ENCODE measurements at regions not wholly inside any gene's neighbourhood (a gene's known extent, or its start where the extent isn't known, plus 50 kb on each side); places are given as distances from the start of the nearest gene placed in this dataset.
"Not testable (repeated sequence)": the region's sequence is repeated elsewhere in the genome, so short reads cannot be mapped to it uniquely, and the experiment has no call there.

DNA sequence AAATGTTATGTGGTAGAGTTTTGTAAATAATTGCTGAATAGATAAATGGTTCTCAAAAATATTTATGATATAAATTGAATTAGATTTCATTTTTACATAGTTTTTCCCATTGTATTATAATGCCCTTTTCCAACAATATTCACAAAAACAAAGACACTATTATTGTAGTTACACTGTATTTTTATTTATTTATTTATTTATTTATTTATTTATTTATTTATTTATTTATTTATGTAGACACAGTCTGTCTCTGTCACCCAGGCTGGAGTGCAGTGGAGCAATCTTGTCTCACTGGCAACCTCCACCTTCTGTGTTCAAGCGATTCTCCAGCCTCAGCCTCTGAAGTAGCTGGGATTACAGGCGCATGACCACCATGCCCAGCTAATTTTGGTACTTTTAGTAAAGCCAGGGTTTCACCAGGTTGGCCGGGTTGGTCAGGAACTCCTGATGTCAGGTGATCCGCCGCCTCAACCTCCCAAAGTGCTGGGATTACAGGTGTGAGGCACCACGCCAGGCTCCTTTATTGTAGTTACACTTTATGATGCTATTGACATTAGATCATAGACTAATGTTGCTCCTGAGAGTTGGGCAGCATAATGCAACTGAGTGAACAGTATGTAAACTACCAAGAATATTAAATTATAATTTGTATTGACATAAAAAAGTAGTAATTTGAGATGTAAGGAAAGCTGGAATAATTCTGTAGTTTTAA lies 1430.0 kb upstream of the PRMT6 start:
- Histone ChIP-seq H3K27me3 (ENCODE audit: insufficient read depth, low read length, poor library complexity) (no peaks in the 10 kb centered on the region), H3K9me3 (ENCODE audit: insufficient read depth, low read length, severe bottlenecking) (no peaks in the 10 kb centered on the region), H3K27ac (ENCODE audit: low read length) (no peak overlapping the region), H3K36me3 (ENCODE audit: insufficient read depth, low read length) (no peaks in the 10 kb centered on the region), H3K4me2 (ENCODE audit: insufficient read depth, low read length) (no peak overlapping the region), H2AFZ (ENCODE audit: low read depth, low read length) (no peak overlapping the region), H4K20me1 (ENCODE audit: insufficient read depth, low read length) (no peaks in the 10 kb centered on the region), H3K79me2 (ENCODE audit: insufficient read depth, low read length) (no peaks in the 10 kb centered on the region), H3K4me1 (ENCODE audit: insufficient read depth, low read length) (no peaks in the 10 kb centered on the region), H3K4me3 (ENCODE audit: low read depth in 1 of 2, low read length in 2 of 2) (no peak overlapping the region), H3K9ac (ENCODE audit: low read depth, low read length) (no peak overlapping the region)
- TF ChIP-seq EZH2 (IDR thresholded peaks at IDR 0.05; ENCODE audit: borderline replicate concordance, low read depth, low read length, severe bottlenecking) = no peak
- no peak for TF ChIP-seq CTCF (IDR thresholded peaks at IDR 0.05; ENCODE audit: borderline replicate concordance, extremely low read depth, low read length, poor library complexity, severe bottlenecking)
- DNase-seq = no peak
- no peak for ATAC-seq (ENCODE audit: insufficient read depth, low read depth)

DNA sequence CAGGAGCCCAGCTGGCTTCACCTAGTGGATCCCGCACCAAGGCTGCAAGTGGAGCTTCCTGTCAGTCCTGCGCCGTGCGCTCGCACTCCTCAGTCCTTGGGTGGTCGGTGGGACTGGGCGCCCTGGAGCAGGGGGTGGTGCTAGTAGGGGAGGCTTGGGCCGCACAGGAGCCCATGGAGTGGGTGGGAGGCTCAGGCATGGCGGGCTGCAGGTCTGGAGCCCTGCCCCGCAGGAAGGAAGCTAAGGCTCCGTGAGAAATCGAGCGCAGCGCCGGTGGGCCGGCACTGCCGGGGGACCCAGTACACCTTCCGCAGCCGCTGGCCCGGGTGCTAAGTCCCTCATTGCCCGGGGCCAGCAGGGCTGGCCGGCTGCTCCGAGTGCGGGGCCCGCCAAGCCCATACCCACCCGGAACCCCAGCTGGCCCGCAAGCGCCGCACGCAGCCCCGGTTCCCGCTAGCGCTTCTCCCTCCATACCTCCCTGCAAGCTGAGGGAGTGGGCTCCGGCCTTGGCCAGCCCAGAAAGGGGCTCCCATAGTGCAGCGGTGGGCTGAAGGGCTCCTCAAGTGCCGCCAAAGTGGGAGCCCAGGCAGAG lies 1425.2 kb upstream of the PRMT6 start:
- not testable (repeated sequence) for H3K9me3 ChIP-seq (ENCODE audit: insufficient read depth, low read length, severe bottlenecking); H3K4me3 ChIP-seq (ENCODE audit: low read depth in 1 of 2, low read length in 2 of 2); H3K4me1 ChIP-seq (ENCODE audit: insufficient read depth, low read length); ATAC-seq (ENCODE audit: insufficient read depth, low read depth); H2AFZ ChIP-seq (ENCODE audit: low read depth, low read length); H3K9ac ChIP-seq (ENCODE audit: low read depth, low read length); H3K4me2 ChIP-seq (ENCODE audit: insufficient read depth, low read length); H3K27me3 ChIP-seq (ENCODE audit: insufficient read depth, low read length, poor library complexity); H3K36me3 ChIP-seq (ENCODE audit: insufficient read depth, low read length); H3K79me2 ChIP-seq (ENCODE audit: insufficient read depth, low read length); H3K27ac ChIP-seq (ENCODE audit: low read length); H4K20me1 ChIP-seq (ENCODE audit: insufficient read depth, low read length); DNase-seq

- no peak overlapping the region for H3K4me3 ChIP-seq (ENCODE audit: low read depth in 1 of 2, low read length in 2 of 2)
- ATAC-seq (ENCODE audit: insufficient read depth, low read depth) = no peak
- H3K9ac ChIP-seq (ENCODE audit: low read depth, low read length) = no peak overlapping the region
- DNase-seq = no peak
- no peaks in the 10 kb centered on the region for H3K27me3 ChIP-seq (ENCODE audit: insufficient read depth, low read length, poor library complexity)
- H3K9me3 ChIP-seq (ENCODE audit: insufficient read depth, low read length, severe bottlenecking) = no peaks in the 10 kb centered on the region
- H3K4me2 ChIP-seq (ENCODE audit: insufficient read depth, low read length) = no peak overlapping the region
- no peaks in the 10 kb centered on the region for H3K36me3 ChIP-seq (ENCODE audit: insufficient read depth, low read length)
- H3K4me1 ChIP-seq (ENCODE audit: insufficient read depth, low read length) = no peaks in the 10 kb centered on the region
- TF ChIP-seq CTCF (IDR thresholded peaks at IDR 0.05; ENCODE audit: borderline replicate concordance, extremely low read depth, low read length, poor library complexity, severe bottlenecking) = no peak
- no peak for TF ChIP-seq EZH2 (IDR thresholded peaks at IDR 0.05; ENCODE audit: borderline replicate concordance, low read depth, low read length, severe bottlenecking)
- H2AFZ ChIP-seq (ENCODE audit: low read depth, low read length) = no peak overlapping the region
- H3K79me2 ChIP-seq (ENCODE audit: insufficient read depth, low read length) = no peaks in the 10 kb centered on the region
- no peak overlapping the region for H3K27ac ChIP-seq (ENCODE audit: low read length)
- no peaks in the 10 kb centered on the region for H4K20me1 ChIP-seq (ENCODE audit: insufficient read depth, low read length)
Measured at GRCh38 chr1:105632342-105633196, 1423.9 kb upstream of the PRMT6 start.

GRCh38 chr1:105636052-105636451 lies 1420.4 kb upstream of the PRMT6 start:
- Histone ChIP-seq H3K9me3 (ENCODE audit: insufficient read depth, low read length, severe bottlenecking) (no peaks in the 10 kb centered on the region), H3K36me3 (ENCODE audit: insufficient read depth, low read length) (no peaks in the 10 kb centered on the region), H3K27ac (ENCODE audit: low read length) (no peak overlapping the region), H3K4me1 (ENCODE audit: insufficient read depth, low read length) (no peaks in the 10 kb centered on the region), H3K4me2 (ENCODE audit: insufficient read depth, low read length) (no peak overlapping the region), H4K20me1 (ENCODE audit: insufficient read depth, low read length) (no peaks in the 10 kb centered on the region), H3K4me3 (ENCODE audit: low read depth in 1 of 2, low read length in 2 of 2) (no peak overlapping the region), H3K79me2 (ENCODE audit: insufficient read depth, low read length) (no peaks in the 10 kb centered on the region), H3K27me3 (ENCODE audit: insufficient read depth, low read length, poor library complexity) (no peaks in the 10 kb centered on the region), H2AFZ (ENCODE audit: low read depth, low read length) (no peak overlapping the region), H3K9ac (ENCODE audit: low read depth, low read length) (no peak overlapping the region)
- ATAC-seq (ENCODE audit: insufficient read depth, low read depth) (no peak), DNase-seq (no peak)
- TF ChIP-seq CTCF (IDR thresholded peaks at IDR 0.05; ENCODE audit: borderline replicate concordance, extremely low read depth, low read length, poor library complexity, severe bottlenecking) = no peak
- TF ChIP-seq EZH2 (IDR thresholded peaks at IDR 0.05; ENCODE audit: borderline replicate concordance, low read depth, low read length, severe bottlenecking) = no peak
